Caco-2 (cell line): ENCODE measurements at regions not wholly inside any gene's neighbourhood (a gene's known extent, or its start where the extent isn't known, plus 50 kb on each side); places are given as distances from the start of the nearest gene placed in this dataset.

Source experiments
- BruUV-seq: library from RNA; stranded (reverse); fragments of 400-500 nt; replicated peaks from 2 replicates; lab custom pipeline; 2021; lab: Mats Ljungman, UMichigan
- CTCF ChIA-PET: fragments of 300-600 bp; sonication (Branson Sonifier 250); formaldehyde crosslinking; loops from one replicate; lab custom pipeline; 2022; ENCODE audit warnings: antibody characterized with exemption; lab: Charles Lee
- POLR2A ChIA-PET: fragments of 300-600 bp; sonication (Branson Sonifier 250); formaldehyde crosslinking; loops from one replicate; lab custom pipeline; 2022; ENCODE audit warnings: antibody characterized with exemption; lab: Charles Lee
- DNase-seq, 2 experiments: peaks; one replicate each; pipeline versions ENCODE4 v3.0.0 to v3.0.0-alpha.2; 2020 to 2022
- H3K27me3 ChIP-seq: replicated peaks from 2 replicates; pipeline ENCODE4 v1.6.0; 2011; ENCODE audit warnings: low read length; ENCODE audit not compliant: control insufficient read depth, insufficient read depth
- H3K36me3 ChIP-seq: 2 replicates; pipeline ENCODE4 v1.5.1; 2011; ENCODE audit warnings: low read length; ENCODE audit not compliant: control insufficient read depth, insufficient read depth
- H3K4me1 ChIP-seq: fragments of 250-450 bp; sonication (Bioruptor Pico); 2 replicates; pipeline ENCODE4 v1.5.1; 2020; ENCODE audit warnings: mild to moderate bottlenecking
- H3K4me3 ChIP-seq: 2 replicates; pipeline ENCODE4 v1.5.1; 2011; ENCODE audit warnings: low read depth, mild to moderate bottlenecking, control low read depth, low read length
- H3K9me3 ChIP-seq: fragments of 250-450 bp; sonication (Bioruptor Pico); 2 replicates; pipeline ENCODE4 v1.5.1; 2020; ENCODE audit warnings: mild to moderate bottlenecking, moderate library complexity
- H3K27ac Mint-ChIP-seq: one replicate; pipeline ENCODE4 v1.8.0; 2022; ENCODE audit warnings: mixed read lengths; ENCODE audit not compliant: unreplicated experiment
- H3K27me3 Mint-ChIP-seq: one replicate; pipeline ENCODE4 v1.8.0; 2022; ENCODE audit warnings: mixed read lengths; ENCODE audit not compliant: insufficient read depth, unreplicated experiment
- H3K36me3 Mint-ChIP-seq: one replicate; pipeline ENCODE4 v1.8.0; 2022; ENCODE audit warnings: mild to moderate bottlenecking, mixed read lengths; ENCODE audit not compliant: insufficient read depth, unreplicated experiment
- H3K4me1 Mint-ChIP-seq: one replicate; pipeline ENCODE4 v1.8.0; 2022; ENCODE audit warnings: low read depth, mixed read lengths; ENCODE audit not compliant: unreplicated experiment
- H3K4me3 Mint-ChIP-seq: one replicate; pipeline ENCODE4 v1.8.0; 2022; ENCODE audit warnings: mild to moderate bottlenecking, moderate library complexity, mixed read lengths; ENCODE audit not compliant: unreplicated experiment
- H3K9me3 Mint-ChIP-seq: one replicate; pipeline ENCODE4 v1.8.0; 2022; ENCODE audit warnings: mixed read lengths; ENCODE audit not compliant: unreplicated experiment
- intact Hi-C: fragments of 100-400 bp; cut with micrococcal nuclease; formaldehyde crosslinking; loops from one replicate; pipeline ENCODE4 v1.10.0; 2022; ENCODE audit not compliant: unreplicated experiment
- TF ChIP-seq, protein P1 (sequence below), 2 experiments: fragments of 200-600 bp in 1 of 2; IDR thresholded peaks; 1 replicate in 1 of 2; 2 replicates in 1 of 2; pipeline versions ENCODE4 v1.5.1 to v1.8.0; 2011 to 2022; ENCODE audit warnings: antibody characterized with exemption in 1 of 2, control low read depth in 1 of 2, inconsistent platforms in 1 of 2, low read depth in 1 of 2, low read length in 1 of 2, mild to moderate bottlenecking in 1 of 2, moderate library complexity in 1 of 2; ENCODE audit not compliant: insufficient read depth in 1 of 2, severe bottlenecking in 1 of 2, unreplicated experiment in 1 of 2

DNA sequence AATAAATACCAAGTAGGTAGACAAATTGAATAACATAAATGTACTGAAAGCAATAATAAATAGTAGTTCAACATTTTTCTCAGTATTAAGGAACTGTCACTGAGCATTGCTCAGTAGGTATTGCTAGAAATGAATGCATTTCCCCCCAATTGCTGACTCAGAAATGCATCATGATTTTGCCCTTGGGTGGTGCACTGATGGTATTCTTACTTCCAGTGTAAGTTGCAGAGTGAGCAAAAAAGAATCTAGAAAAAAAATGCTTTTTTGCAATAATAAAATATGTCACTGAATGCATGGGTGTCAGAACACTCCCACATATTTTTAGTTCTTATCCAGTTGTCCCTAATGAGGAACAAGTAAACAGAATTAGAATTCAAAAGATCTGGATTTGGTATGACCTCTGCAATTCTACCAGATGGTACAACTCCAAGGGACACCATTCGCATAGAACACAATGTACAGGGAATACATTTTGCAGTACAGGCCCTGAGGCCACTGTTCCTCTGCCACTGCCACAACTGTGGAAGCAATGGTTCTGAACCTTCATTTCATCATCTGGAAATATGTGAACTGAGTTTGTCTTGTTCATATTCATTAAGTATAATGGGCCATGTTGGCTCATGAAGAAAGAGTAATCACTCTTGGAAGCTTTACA is 78.0 kb downstream of the ATP6V1G3 start:
- Histone ChIP-seq H3K4me1 (no peaks in the 10 kb centered on the region), H3K9me3 (no peaks in the 10 kb centered on the region), H3K27me3 (no peaks in the 10 kb centered on the region), H3K4me3 (no peak overlapping the region), H3K36me3 (no peaks in the 10 kb centered on the region)
- ChIA-PET CTCF (no interaction called here), POLR2A (no interaction called here)
- DNase-seq: no peak
- H3K4me1 Mint-ChIP-seq: no peaks in the 10 kb centered on the region
- TF ChIP-seq, protein P1, sequence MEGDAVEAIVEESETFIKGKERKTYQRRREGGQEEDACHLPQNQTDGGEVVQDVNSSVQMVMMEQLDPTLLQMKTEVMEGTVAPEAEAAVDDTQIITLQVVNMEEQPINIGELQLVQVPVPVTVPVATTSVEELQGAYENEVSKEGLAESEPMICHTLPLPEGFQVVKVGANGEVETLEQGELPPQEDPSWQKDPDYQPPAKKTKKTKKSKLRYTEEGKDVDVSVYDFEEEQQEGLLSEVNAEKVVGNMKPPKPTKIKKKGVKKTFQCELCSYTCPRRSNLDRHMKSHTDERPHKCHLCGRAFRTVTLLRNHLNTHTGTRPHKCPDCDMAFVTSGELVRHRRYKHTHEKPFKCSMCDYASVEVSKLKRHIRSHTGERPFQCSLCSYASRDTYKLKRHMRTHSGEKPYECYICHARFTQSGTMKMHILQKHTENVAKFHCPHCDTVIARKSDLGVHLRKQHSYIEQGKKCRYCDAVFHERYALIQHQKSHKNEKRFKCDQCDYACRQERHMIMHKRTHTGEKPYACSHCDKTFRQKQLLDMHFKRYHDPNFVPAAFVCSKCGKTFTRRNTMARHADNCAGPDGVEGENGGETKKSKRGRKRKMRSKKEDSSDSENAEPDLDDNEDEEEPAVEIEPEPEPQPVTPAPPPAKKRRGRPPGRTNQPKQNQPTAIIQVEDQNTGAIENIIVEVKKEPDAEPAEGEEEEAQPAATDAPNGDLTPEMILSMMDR (IDR thresholded peaks at IDR 0.05; ENCODE audit: insufficient read depth in 1 of 2, low read depth in 1 of 2, low read length in 1 of 2, severe bottlenecking in 1 of 2, unreplicated experiment in 1 of 2): no peak
- no TSS peak for BruUV-seq
- no peak overlapping the region for H3K4me3 Mint-ChIP-seq
- H3K9me3 Mint-ChIP-seq: no peaks in the 10 kb centered on the region
- H3K27ac Mint-ChIP-seq: no peak overlapping the region
- peaks cover 2% of the 10 kb centered on the region for H3K27me3 Mint-ChIP-seq
- H3K36me3 Mint-ChIP-seq: no peaks in the 10 kb centered on the region
- intact Hi-C loops: loop anchor here (10.0 kb wide), 1 partner anchor 168 kb away; no protein-coding TSS in a partner anchor

DNA sequence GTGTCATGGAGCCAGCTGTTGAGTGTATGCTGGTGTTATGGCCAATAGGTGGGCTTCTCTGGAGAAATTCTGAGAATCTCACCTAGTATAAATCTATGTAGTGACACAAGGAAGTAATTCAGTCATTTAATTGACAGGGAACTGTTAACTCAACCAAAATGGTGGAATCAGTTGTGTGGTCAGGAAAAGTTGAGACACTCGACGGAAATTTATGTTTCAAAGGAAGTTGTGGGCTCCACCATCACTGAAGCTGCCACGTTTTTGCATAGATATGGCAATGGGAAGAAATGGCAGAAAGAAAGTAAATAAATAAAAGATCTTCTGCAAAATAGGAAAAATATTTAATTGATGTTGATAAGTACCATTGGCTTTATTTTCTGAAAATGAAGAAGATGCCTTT is 84.5 kb downstream of the ATP6V1G3 start:
- no peaks in the 10 kb centered on the region for H3K27me3 Mint-ChIP-seq
- no peaks in the 10 kb centered on the region for H3K9me3 Mint-ChIP-seq
- no peaks in the 10 kb centered on the region for H3K4me1 ChIP-seq
- H3K4me3 Mint-ChIP-seq: no peak overlapping the region
- CTCF ChIA-PET: no interaction called here
- H3K4me3 ChIP-seq: no peak overlapping the region
- no TSS peak for BruUV-seq
- TF ChIP-seq, protein P1 (IDR thresholded peaks at IDR 0.05; ENCODE audit: insufficient read depth in 1 of 2, low read depth in 1 of 2, low read length in 1 of 2, severe bottlenecking in 1 of 2, unreplicated experiment in 1 of 2): no peak
- H3K27me3 ChIP-seq: no peaks in the 10 kb centered on the region
- no peak for DNase-seq
- POLR2A ChIA-PET: no interaction called here
- H3K9me3 ChIP-seq: no peaks in the 10 kb centered on the region
- no peaks in the 10 kb centered on the region for H3K36me3 ChIP-seq
- H3K36me3 Mint-ChIP-seq: no peaks in the 10 kb centered on the region
- no peaks in the 10 kb centered on the region for H3K4me1 Mint-ChIP-seq
- intact Hi-C loops: no loop called here
- H3K27ac Mint-ChIP-seq: no peak overlapping the region

DNA sequence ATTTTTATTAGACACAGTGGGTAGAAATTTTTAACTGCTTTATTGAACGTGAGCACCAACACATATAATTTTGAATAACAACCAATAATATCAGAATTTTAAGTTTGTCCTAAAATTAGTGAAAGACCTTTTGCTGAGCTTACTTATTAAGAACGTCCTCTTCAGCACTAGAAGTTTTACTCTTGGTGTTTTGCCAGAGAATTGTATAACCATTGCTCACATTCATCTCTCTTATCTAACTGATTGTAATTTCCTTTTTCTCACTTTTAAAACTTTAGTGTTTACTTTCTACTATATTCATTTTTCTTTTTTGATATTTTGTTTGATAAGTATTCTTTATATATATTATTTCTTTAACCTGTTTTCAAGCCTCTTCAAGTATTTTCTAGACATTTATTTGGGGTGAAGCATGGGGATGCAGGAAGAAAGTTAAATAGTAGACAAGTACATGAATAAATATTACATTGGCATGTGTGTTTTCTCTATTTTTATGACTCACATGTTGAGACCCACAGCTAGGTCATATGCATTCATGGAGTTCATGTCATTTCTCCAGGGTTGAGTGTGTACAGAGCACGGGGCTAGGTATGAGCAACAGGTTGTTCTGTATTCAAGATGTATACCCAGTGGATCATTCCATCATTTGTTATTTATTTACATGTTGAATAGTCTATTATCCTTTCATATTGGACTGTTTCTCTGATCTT is 90.6 kb downstream of the ATP6V1G3 start:
- no peaks in the 10 kb centered on the region for H3K36me3 Mint-ChIP-seq
- Histone ChIP-seq H3K4me1 (peaks cover 3% of the 10 kb centered on the region; the same call in 1 of the 2 replicates), H3K27me3 (no peaks in the 10 kb centered on the region), H3K36me3 (no peaks in the 10 kb centered on the region), H3K4me3 (no peak overlapping the region), H3K9me3 (no peaks in the 10 kb centered on the region)
- H3K9me3 Mint-ChIP-seq: no peaks in the 10 kb centered on the region
- no peaks in the 10 kb centered on the region for H3K4me1 Mint-ChIP-seq
- no peak overlapping the region for H3K27ac Mint-ChIP-seq
- no peak for DNase-seq
- no TSS peak for BruUV-seq
- TF ChIP-seq, protein P1 (IDR thresholded peaks at IDR 0.05; ENCODE audit: insufficient read depth in 1 of 2, low read depth in 1 of 2, low read length in 1 of 2, severe bottlenecking in 1 of 2, unreplicated experiment in 1 of 2): no peak
- POLR2A ChIA-PET: no interaction called here
- CTCF ChIA-PET: no interaction called here
- H3K4me3 Mint-ChIP-seq: no peak overlapping the region
- H3K27me3 Mint-ChIP-seq: no peaks in the 10 kb centered on the region
- intact Hi-C loops: no loop called here
